HAP-1 (cell line): ENCODE measurements at regions not wholly inside any gene's neighbourhood (a gene's known extent, or its start where the extent isn't known, plus 50 kb on each side); places are given as distances from the start of the nearest gene placed in this dataset.

Source experiments
- DNase-seq, 2 experiments: peaks; one replicate each; pipeline ENCODE4 v3.0.0-alpha.2; 2016 to 2020; ENCODE audit warnings: low spot score in 2 of 2
- H3K27me3 ChIP-seq: fragments of 250-450 bp; sonication (Bioruptor Pico); 2 replicates; pipeline ENCODE4 v1.5.1; 2020; ENCODE audit warnings: low read depth, mild to moderate bottlenecking, moderate library complexity
- H3K36me3 ChIP-seq: fragments of 250-450 bp; sonication (Bioruptor Pico); replicated peaks from 2 replicates; pipeline ENCODE4 v1.5.1; 2020; ENCODE audit warnings: mild to moderate bottlenecking
- H3K4me1 ChIP-seq: fragments of 250-450 bp; sonication (Bioruptor Pico); 2 replicates; pipeline ENCODE4 v1.5.1; 2020; ENCODE audit warnings: mild to moderate bottlenecking
- H3K4me3 ChIP-seq: fragments of 250-450 bp; sonication (Bioruptor Pico); 2 replicates; pipeline ENCODE4 v1.5.1; 2020; ENCODE audit warnings: mild to moderate bottlenecking, moderate library complexity
- H3K9me3 ChIP-seq: fragments of 250-450 bp; sonication (Bioruptor Pico); 2 replicates; pipeline ENCODE4 v1.5.1; 2020; ENCODE audit warnings: mild to moderate bottlenecking, moderate library complexity
- in situ Hi-C: fragments of 300-500 bp; cut with MboI; formaldehyde crosslinking; loops from 3 replicates; pipeline ENCODE4 v1.14.3; 2020; ENCODE audit warnings: low sequenced_read_pairs, inconsistent platforms, mixed read lengths

DNA sequence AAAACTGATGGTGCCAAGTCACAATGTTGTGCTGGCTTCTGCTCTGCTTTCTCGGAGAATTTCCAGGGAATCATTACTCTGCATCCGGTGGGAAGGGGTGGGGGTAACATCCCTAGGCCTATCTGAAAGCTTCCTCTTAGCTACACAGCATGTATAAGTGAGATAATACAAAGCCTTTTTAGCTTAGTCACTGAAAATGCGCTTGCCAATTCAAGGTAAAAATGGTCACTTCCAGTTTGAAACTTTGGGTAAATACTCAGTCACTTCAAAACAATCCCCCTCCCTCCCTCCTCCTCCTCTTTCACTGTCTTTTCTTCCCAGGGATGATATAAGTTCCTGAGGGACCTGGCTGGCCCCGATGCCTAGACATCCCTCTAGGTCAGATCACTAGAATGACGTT is 57.3 kb upstream of the APBB1IP start:
- no peaks in the 10 kb centered on the region for H3K36me3 ChIP-seq
- no peak for DNase-seq
- H3K27me3 ChIP-seq: no peaks in the 10 kb centered on the region
- H3K4me1 ChIP-seq: no peaks in the 10 kb centered on the region
- H3K9me3 ChIP-seq: no peaks in the 10 kb centered on the region
- in situ Hi-C loops: no loop called here
- no peak overlapping the region for H3K4me3 ChIP-seq

DNA sequence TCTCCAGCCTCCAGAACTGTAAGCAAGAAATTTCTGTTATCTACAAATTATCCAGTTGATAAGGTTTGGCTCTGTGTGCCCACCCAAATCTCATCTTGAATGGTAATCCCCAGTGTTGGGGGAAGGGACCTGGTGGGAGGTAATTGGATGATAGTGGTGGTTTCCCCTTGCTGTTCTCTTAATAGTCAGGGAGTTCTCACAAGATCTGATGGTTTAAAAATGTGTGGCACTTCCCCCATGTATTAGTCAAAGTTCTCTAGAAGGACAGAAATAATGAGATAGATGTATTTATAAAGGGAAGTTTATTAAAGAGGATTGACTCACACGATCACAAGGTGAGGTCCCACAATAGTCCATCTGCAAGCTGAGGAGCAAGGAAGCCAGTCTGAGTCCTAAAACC is 56.2 kb upstream of the APBB1IP start:
- DNase-seq: no peak
- no peaks in the 10 kb centered on the region for H3K27me3 ChIP-seq
- in situ Hi-C loops: no loop called here
- H3K36me3 ChIP-seq: no peaks in the 10 kb centered on the region
- H3K9me3 ChIP-seq: no peaks in the 10 kb centered on the region
- no peaks in the 10 kb centered on the region for H3K4me1 ChIP-seq
- H3K4me3 ChIP-seq: no peak overlapping the region

DNA sequence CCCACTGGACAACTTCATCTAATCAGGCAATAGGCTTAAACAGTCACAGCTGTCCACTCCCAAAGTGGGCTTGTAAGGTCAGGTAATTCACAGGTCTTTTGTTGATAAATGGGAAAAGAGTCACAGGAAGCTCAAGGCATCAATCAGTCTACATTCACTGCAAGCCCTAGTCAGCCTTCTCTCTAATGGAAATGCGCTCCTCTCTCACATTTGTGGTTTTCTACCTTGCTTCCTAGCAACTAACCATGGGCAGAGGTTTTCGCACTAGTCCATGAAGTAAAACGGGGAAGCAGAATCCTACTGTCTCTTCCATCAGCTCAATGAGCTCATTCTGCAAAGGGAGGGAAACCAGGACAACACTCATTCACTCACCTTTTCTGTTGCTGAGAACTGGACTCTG is 53.5 kb upstream of the APBB1IP start:
- in situ Hi-C loops: no loop called here
- Histone ChIP-seq H3K9me3 (no peaks in the 10 kb centered on the region), H3K27me3 (no peaks in the 10 kb centered on the region), H3K4me3 (no peak overlapping the region), H3K36me3 (no peaks in the 10 kb centered on the region), H3K4me1 (no peaks in the 10 kb centered on the region)
- DNase-seq: no peak

DNA sequence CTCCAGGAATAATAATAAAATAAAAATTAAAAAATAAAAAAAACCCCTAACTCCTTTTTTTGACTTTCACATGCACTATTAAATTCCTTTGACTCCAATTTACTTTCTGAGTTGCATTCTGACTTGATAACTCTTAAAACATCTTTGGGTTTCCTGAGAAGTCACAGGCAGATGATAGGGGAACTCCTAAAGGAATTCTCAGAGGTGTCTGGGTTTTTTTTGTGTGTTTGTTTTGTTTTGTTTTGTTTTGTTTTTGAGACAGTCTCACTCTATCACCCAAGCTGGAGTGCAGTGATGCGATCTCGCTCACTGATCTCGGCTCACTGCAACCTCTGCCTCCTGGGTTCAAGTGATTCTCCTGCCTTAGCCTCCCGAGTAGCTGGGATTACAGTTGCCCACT is 52.7 kb upstream of the APBB1IP start:
- no peak for DNase-seq
- Histone ChIP-seq H3K27me3 (no peaks in the 10 kb centered on the region), H3K4me3 (no peak overlapping the region), H3K36me3 (no peaks in the 10 kb centered on the region), H3K4me1 (no peaks in the 10 kb centered on the region), H3K9me3 (no peaks in the 10 kb centered on the region)
- in situ Hi-C loops: no loop called here

DNA sequence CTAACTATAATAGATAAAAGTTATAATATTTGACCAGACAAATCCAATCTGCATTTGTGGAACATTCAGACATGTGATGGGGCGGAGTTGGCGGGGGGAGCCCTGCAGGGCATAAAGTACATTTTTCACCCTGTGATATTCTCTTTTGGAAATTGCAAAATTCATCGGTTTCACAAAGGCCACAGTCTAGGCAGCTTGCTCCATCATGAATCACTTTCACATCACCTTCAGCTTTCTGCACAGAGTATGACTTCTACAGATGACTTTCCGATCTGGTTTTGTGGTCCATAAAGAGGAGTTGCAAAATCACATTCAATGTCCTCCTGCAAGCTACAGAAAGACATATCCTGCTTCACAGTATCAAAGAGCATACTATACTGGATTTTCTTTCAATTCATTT is 51.4 kb upstream of the APBB1IP start:
- Histone ChIP-seq H3K4me1 (no peaks in the 10 kb centered on the region), H3K36me3 (no peaks in the 10 kb centered on the region), H3K9me3 (no peaks in the 10 kb centered on the region), H3K27me3 (no peaks in the 10 kb centered on the region), H3K4me3 (no peak overlapping the region)
- in situ Hi-C loops: no loop called here
- no peak for DNase-seq
